ENCODE measurements at regions not wholly inside any gene's neighbourhood (a gene's known extent, or its start where the extent isn't known, plus 50 kb on each side); places are given as distances from the start of the nearest gene placed in this dataset.

DNA sequence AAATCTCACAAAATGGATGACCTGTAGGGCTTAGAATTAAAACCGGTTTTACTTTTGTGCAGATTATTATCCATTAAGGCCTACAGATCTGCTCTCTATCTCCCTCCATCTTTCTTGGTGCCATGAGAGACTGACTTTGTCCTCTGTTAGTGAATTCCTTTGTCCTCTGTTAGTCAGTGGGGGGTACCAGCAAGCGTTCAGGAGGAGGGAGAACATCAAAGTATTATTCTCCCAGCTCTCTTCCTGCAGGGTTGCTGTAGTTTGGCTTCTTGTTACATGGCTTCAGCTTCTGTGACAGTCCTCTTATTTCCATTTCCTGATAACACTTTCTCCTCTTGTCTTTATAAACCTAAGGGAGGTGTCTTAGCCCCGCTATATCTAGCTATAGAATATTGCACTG, 850.5 kb upstream of the SEMA6A start:
- H3K4me1 ChIP-seq (ENCODE audit: insufficient read depth, low read length) = no peaks in the 10 kb centered on the region
- no peaks in the 10 kb centered on the region for H3K27me3 ChIP-seq (ENCODE audit: insufficient read depth, low read length)
- H4K5ac ChIP-seq (ENCODE audit: insufficient read length, low read depth, low read length) = no peak overlapping the region
- no peak overlapping the region for H2BK5ac ChIP-seq (ENCODE audit: insufficient read length, low read length)
- no peak overlapping the region for H3K4me3 Mint-ChIP-seq
- no peak overlapping the region for H4K8ac ChIP-seq (replicated peaks; ENCODE audit: insufficient read length, low read depth, low read length)
- peaks cover 5 to 9% of the 10 kb centered on the region in 2 experiments; a peak in 4 of 5 replicates for H3K9me3 Mint-ChIP-seq
- H2BK120ac ChIP-seq (ENCODE audit: low read depth, low read length, poor library complexity, severe bottlenecking) = no peak overlapping the region
- no peak overlapping the region for H4K91ac ChIP-seq (ENCODE audit: insufficient read length, low read depth, low read length)
- H3T11ph ChIP-seq (ENCODE audit: low read length) = no peak overlapping the region
- H3K4me2 ChIP-seq (ENCODE audit: insufficient read depth, insufficient read length, low read length) = no peak overlapping the region
- H3K14ac ChIP-seq (ENCODE audit: insufficient read depth, low read length) = no peak overlapping the region
- H3K23me2 ChIP-seq (ENCODE audit: insufficient read length, low read depth, low read length, poor library complexity, severe bottlenecking) = no peaks in the 10 kb centered on the region
- no peaks in the 10 kb centered on the region for H3K9me3 ChIP-seq (ENCODE audit: control insufficient read depth, low read depth, low read length)
- no peak overlapping the region for H3K27ac Mint-ChIP-seq
- H2BK15ac ChIP-seq (ENCODE audit: low read depth, low read length) = no peak overlapping the region
- H3K56ac ChIP-seq (ENCODE audit: insufficient read length, low read depth, low read length) = no peak overlapping the region
- H2BK12ac ChIP-seq (ENCODE audit: insufficient read length, low read depth, low read length) = no peak overlapping the region
- WGBS (ENCODE audit: extremely low coverage, insufficient read length, low lambda C conversion rate) = no CpG with 5 or more reads among the region's 3 CpGs
- H3K27me3 Mint-ChIP-seq (ENCODE audit: low read depth) = no peaks in the 10 kb centered on the region
- no peaks in the 10 kb centered on the region for H4K20me1 ChIP-seq (ENCODE audit: control insufficient read depth, insufficient read depth, insufficient read length)
- no peaks in the 10 kb centered on the region for H3K79me2 ChIP-seq (ENCODE audit: insufficient read depth, low read length)
- H3K9ac ChIP-seq (ENCODE audit: extremely low read depth, insufficient read length, low read length) = no peak overlapping the region
- peak; percentile 32 for DNase-seq
- no peaks in the 10 kb centered on the region for H3K79me1 ChIP-seq (ENCODE audit: insufficient read depth, low read depth, low read length, poor library complexity, severe bottlenecking)
- no peak overlapping the region for H3K18ac ChIP-seq (ENCODE audit: insufficient read length, low read depth, low read length)
- H2AFZ ChIP-seq (ENCODE audit: low read length) = no peak overlapping the region
- no peak overlapping the region for H2BK20ac ChIP-seq (ENCODE audit: low read depth, low read length, poor library complexity, severe bottlenecking)
- no peak overlapping the region for H3K27ac ChIP-seq (ENCODE audit: insufficient read length, low read depth, low read length)
- H3K23ac ChIP-seq (ENCODE audit: insufficient read length, low read depth, low read length) = no peak overlapping the region
- peaks cover 0 to 7% (median 5%) of the 10 kb centered on the region in 3 experiments; a peak in 5 of 7 replicates for H3K36me3 Mint-ChIP-seq (ENCODE audit: insufficient read depth in 1 of 3, low read depth in 3 of 3)
- H3K4ac ChIP-seq (ENCODE audit: low read depth, low read length) = no peak overlapping the region
- H3K4me1 Mint-ChIP-seq = peaks cover 8 to 13% of the 10 kb centered on the region in 2 experiments
- no peak overlapping the region for H2AK5ac ChIP-seq (ENCODE audit: insufficient read length, low read length)
- TF ChIP-seq, protein P1, sequence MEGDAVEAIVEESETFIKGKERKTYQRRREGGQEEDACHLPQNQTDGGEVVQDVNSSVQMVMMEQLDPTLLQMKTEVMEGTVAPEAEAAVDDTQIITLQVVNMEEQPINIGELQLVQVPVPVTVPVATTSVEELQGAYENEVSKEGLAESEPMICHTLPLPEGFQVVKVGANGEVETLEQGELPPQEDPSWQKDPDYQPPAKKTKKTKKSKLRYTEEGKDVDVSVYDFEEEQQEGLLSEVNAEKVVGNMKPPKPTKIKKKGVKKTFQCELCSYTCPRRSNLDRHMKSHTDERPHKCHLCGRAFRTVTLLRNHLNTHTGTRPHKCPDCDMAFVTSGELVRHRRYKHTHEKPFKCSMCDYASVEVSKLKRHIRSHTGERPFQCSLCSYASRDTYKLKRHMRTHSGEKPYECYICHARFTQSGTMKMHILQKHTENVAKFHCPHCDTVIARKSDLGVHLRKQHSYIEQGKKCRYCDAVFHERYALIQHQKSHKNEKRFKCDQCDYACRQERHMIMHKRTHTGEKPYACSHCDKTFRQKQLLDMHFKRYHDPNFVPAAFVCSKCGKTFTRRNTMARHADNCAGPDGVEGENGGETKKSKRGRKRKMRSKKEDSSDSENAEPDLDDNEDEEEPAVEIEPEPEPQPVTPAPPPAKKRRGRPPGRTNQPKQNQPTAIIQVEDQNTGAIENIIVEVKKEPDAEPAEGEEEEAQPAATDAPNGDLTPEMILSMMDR (conservative IDR thresholded peaks at IDR 0.05) = no peak
